Upper lobe of left lung (tissue), 4 donors: ENCODE measurements at regions not wholly inside any gene's neighbourhood (a gene's known extent, or its start where the extent isn't known, plus 50 kb on each side); places are given as distances from the start of the nearest gene placed in this dataset.

Source experiments
- EP300 ChIP-seq, 4 donors: sonication (generic); formaldehyde crosslinking; IDR thresholded peaks; one replicate each; pipeline ENCODE4 v1.5.1; 2017; ENCODE audit warnings: antibody characterized with exemption in 4 of 4, control low read depth in 2 of 4
- POLR2A ChIP-seq, 4 donors: fragments of 450-650 bp; IDR thresholded peaks; one replicate each; pipeline ENCODE4 v1.5.1; 2016 to 2017; ENCODE audit warnings: antibody characterized with exemption in 4 of 4, mild to moderate bottlenecking in 2 of 4
- POLR2AphosphoS5 ChIP-seq, 2 donors: sonication (generic); formaldehyde crosslinking; IDR thresholded peaks; one replicate each; pipeline ENCODE4 v1.5.1; 2017; ENCODE audit warnings: antibody characterized with exemption in 2 of 2
- TF ChIP-seq, protein P1 (sequence below), 6 experiments: fragments of 450-650 bp in 4 of 6; fragments of 200-600 bp in 2 of 6; sonication (generic) in 2 of 6; IDR thresholded peaks; one replicate each; pipeline ENCODE4 v1.5.1; 2016 to 2019; ENCODE audit warnings: antibody characterized with exemption in 6 of 6

DNA sequence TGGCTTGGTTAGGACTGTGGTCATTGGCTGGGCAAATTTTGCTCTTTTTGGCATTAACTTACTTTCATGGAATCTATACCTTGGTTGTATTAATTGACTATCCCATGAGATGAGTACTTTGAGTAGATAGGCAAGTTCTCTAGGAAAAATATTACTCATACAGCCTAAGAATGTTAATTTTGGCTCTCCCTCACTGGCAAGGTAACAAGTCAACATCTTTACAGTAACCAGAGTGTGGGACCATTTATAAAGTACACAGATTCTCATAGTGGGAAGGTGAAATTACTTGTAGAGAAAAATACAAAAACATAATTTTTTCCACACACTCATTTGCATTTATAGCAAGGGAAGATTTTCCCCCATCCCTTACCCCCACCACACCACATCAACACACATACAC lies 154.6 kb upstream of the ZNF608 start:
- TF ChIP-seq POLR2A (IDR thresholded peaks at IDR 0.05) (no peak), EP300 (IDR thresholded peaks at IDR 0.05) (no peak), POLR2AphosphoS5 (IDR thresholded peaks at IDR 0.05) (no peak)
- TF ChIP-seq, protein P1, sequence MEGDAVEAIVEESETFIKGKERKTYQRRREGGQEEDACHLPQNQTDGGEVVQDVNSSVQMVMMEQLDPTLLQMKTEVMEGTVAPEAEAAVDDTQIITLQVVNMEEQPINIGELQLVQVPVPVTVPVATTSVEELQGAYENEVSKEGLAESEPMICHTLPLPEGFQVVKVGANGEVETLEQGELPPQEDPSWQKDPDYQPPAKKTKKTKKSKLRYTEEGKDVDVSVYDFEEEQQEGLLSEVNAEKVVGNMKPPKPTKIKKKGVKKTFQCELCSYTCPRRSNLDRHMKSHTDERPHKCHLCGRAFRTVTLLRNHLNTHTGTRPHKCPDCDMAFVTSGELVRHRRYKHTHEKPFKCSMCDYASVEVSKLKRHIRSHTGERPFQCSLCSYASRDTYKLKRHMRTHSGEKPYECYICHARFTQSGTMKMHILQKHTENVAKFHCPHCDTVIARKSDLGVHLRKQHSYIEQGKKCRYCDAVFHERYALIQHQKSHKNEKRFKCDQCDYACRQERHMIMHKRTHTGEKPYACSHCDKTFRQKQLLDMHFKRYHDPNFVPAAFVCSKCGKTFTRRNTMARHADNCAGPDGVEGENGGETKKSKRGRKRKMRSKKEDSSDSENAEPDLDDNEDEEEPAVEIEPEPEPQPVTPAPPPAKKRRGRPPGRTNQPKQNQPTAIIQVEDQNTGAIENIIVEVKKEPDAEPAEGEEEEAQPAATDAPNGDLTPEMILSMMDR (IDR thresholded peaks at IDR 0.05) = no peak
